Activated B cell treated with CpG ODN at 0.5 μM for 24 hours (primary cell): ENCODE measurements at regions not wholly inside any gene's neighbourhood (a gene's known extent, or its start where the extent isn't known, plus 50 kb on each side); places are given as distances from the start of the nearest gene placed in this dataset.

Experiments used
- ATAC-seq: fragments of 200-7000 bp; cut with Tn5 transposase; one replicate; pipeline ENCODE4 v1.10.0; 2021; ENCODE audit warnings: low read depth, mild to moderate bottlenecking, moderate library complexity
- CTCF ChIA-PET: fragments of 350-600 bp; sonication (Branson Sonifier 250); formaldehyde crosslinking; loops from one replicate; lab custom pipeline; 2021; ENCODE audit warnings: antibody characterized with exemption; lab: Charles Lee
- POLR2A ChIA-PET: fragments of 350-600 bp; sonication (Branson Sonifier 250); formaldehyde crosslinking; loops from one replicate; lab custom pipeline; 2021; ENCODE audit warnings: antibody characterized with exemption; lab: Charles Lee
- DNase-seq: peaks from one replicate; pipeline ENCODE4 v3.0.0; 2022
- H3K27ac Mint-ChIP-seq: one replicate; pipeline ENCODE4 v1.8.0; 2020; ENCODE audit warnings: mixed read lengths
- H3K27me3 Mint-ChIP-seq: one replicate; pipeline ENCODE4 v1.8.0; 2021; ENCODE audit warnings: mixed read lengths
- H3K36me3 Mint-ChIP-seq: one replicate; pipeline ENCODE4 v1.8.0; 2021; ENCODE audit warnings: low read depth, mixed read lengths
- H3K4me1 Mint-ChIP-seq: one replicate; pipeline ENCODE4 v1.8.0; 2021; ENCODE audit warnings: mixed read lengths
- H3K4me3 Mint-ChIP-seq: one replicate; pipeline ENCODE4 v1.8.0; 2020; ENCODE audit warnings: mild to moderate bottlenecking, mixed read lengths
- H3K9me3 Mint-ChIP-seq: one replicate; pipeline ENCODE4 v1.8.0; 2020; ENCODE audit warnings: mixed read lengths
- CTCF ChIP-seq: fragments of 200-600 bp; IDR thresholded peaks from one replicate; pipeline ENCODE4 v1.8.0; 2022; ENCODE audit warnings: antibody characterized with exemption, mild to moderate bottlenecking
- intact Hi-C: fragments of 100-400 bp; cut with micrococcal nuclease; formaldehyde crosslinking; loops from one replicate; pipeline ENCODE4 v1.15.1; 2024

- DNase-seq (no peak), ATAC-seq (no peak)
- Mint-ChIP-seq H3K27ac (no peak overlapping the region), H3K4me3 (no peak overlapping the region), H3K36me3 (no peaks in the 10 kb centered on the region), H3K9me3 (no peaks in the 10 kb centered on the region), H3K4me1 (peaks cover 7% of the 10 kb centered on the region), H3K27me3 (no peaks in the 10 kb centered on the region)
- ChIA-PET POLR2A (interaction anchor here (0.6 kb wide), 2 partner anchors 18 to 97 kb away, joined by 3 to 6 read pairs; no protein-coding TSS in a partner anchor), CTCF (no interaction called here)
- no peak for TF ChIP-seq CTCF
- intact Hi-C loops, result no loop called here
Measured at GRCh38 chrX:13370713-13371112, 50.9 kb upstream of the ATXN3L start.
